ENCODE measurements at regions not wholly inside any gene's neighbourhood (a gene's known extent, or its start where the extent isn't known, plus 50 kb on each side); places are given as distances from the start of the nearest gene placed in this dataset.

DNA sequence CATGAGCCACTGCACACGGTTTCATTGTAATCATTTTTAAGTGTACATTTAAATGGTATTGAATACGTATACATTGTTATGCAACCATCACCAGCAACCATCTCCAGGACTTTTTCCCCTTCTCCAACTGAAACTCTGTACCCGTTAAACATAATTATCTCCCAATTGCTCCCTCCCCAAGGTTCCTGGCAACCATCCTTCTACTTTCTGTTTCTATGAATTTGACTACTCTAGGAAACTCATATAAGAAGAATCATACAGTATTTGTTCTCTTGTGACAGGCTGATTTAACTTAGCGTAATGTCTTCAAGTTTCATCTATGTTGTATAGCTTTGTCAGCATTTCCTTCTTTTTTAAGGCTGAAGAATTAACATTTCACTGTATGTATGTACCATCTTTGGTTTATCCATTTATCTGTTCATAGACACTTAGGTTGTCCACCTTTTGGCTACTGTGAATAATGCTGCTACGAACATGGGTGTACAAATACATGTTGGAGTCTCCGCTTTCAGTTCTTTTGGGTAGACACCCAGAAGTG lies 223.1 kb downstream of the EFCAB11 start:
- TF ChIP-seq, protein P1, sequence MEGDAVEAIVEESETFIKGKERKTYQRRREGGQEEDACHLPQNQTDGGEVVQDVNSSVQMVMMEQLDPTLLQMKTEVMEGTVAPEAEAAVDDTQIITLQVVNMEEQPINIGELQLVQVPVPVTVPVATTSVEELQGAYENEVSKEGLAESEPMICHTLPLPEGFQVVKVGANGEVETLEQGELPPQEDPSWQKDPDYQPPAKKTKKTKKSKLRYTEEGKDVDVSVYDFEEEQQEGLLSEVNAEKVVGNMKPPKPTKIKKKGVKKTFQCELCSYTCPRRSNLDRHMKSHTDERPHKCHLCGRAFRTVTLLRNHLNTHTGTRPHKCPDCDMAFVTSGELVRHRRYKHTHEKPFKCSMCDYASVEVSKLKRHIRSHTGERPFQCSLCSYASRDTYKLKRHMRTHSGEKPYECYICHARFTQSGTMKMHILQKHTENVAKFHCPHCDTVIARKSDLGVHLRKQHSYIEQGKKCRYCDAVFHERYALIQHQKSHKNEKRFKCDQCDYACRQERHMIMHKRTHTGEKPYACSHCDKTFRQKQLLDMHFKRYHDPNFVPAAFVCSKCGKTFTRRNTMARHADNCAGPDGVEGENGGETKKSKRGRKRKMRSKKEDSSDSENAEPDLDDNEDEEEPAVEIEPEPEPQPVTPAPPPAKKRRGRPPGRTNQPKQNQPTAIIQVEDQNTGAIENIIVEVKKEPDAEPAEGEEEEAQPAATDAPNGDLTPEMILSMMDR (IDR thresholded peaks at IDR 0.05) = no peak
- TF ChIP-seq POLR2A (IDR thresholded peaks at IDR 0.05) = no peak

All from body of pancreas (tissue), 4 donors.